SU-DHL-6 (cell line): ENCODE measurements at regions not wholly inside any gene's neighbourhood (a gene's known extent, or its start where the extent isn't known, plus 50 kb on each side); places are given as distances from the start of the nearest gene placed in this dataset.

Source experiments
- H2AFZ ChIP-seq: fragments of 200-600 bp; sonication (generic); 2 replicates; pipeline ENCODE4 v1.6.1; 2014; ENCODE audit warnings: low read depth, mild to moderate bottlenecking, moderate library complexity, mixed read lengths, antibody characterized with exemption, low read length; ENCODE audit not compliant: severe bottlenecking
- H3F3A ChIP-seq: fragments of 200-600 bp; shearing (Covaris generic); 2 replicates; pipeline ENCODE4 v1.6.0; 2016; ENCODE audit warnings: antibody characterized with exemption, mild to moderate bottlenecking; ENCODE audit not compliant: insufficient read depth
- H3K27ac ChIP-seq: fragments of 200-600 bp; sonication (generic); 2 replicates; pipeline ENCODE4 v1.5.1; 2016; ENCODE audit warnings: low read depth, mild to moderate bottlenecking, low read length, moderate library complexity, mixed read lengths
- H3K27me3 ChIP-seq: fragments of 200-600 bp; sonication (generic), shearing (Covaris generic); 2 replicates; pipeline ENCODE4 v1.6.0; 2014; ENCODE audit warnings: mild to moderate bottlenecking, low read length
- H3K36me3 ChIP-seq: fragments of 200-600 bp; sonication (generic); 2 replicates; pipeline ENCODE4 v1.6.1; 2014; ENCODE audit warnings: mild to moderate bottlenecking, low read length, mixed read lengths
- H3K4me2 ChIP-seq: fragments of 300-600, 200-600 bp; shearing (Covaris generic), sonication (generic); 2 replicates; pipeline ENCODE4 v1.6.0; 2014; ENCODE audit warnings: low read length, low read depth, mild to moderate bottlenecking; ENCODE audit not compliant: poor library complexity, severe bottlenecking
- H3K4me3 ChIP-seq: fragments of 200-600 bp; sonication (generic); 2 replicates; pipeline ENCODE4 v1.5.1; 2014; ENCODE audit warnings: antibody characterized with exemption, low read length, mild to moderate bottlenecking, mixed read lengths; ENCODE audit not compliant: insufficient read depth, poor library complexity, severe bottlenecking
- H3K79me2 ChIP-seq: fragments of 200-600 bp; sonication (generic); 2 replicates; pipeline ENCODE4 v1.6.1; 2014; ENCODE audit warnings: mild to moderate bottlenecking, low read length, moderate library complexity; ENCODE audit not compliant: insufficient read depth
- H3K9ac ChIP-seq: fragments of 200-600 bp; sonication (generic); 2 replicates; pipeline ENCODE4 v1.7.0; 2014; ENCODE audit warnings: mild to moderate bottlenecking, low read length
- H3K9me2 ChIP-seq: fragments of 200-600 bp; sonication (generic); replicated peaks from 2 replicates; pipeline ENCODE4 v1.6.1; 2014; ENCODE audit warnings: low read length; ENCODE audit not compliant: insufficient read depth
- H3K9me3 ChIP-seq: fragments of 200-600 bp; sonication (generic); 2 replicates; pipeline ENCODE4 v1.6.1; 2014; ENCODE audit warnings: low read length, mixed read lengths; ENCODE audit not compliant: insufficient read depth
- H4K20me1 ChIP-seq: fragments of 200-600 bp; sonication (generic); 2 replicates; pipeline ENCODE4 v1.6.1; 2014; ENCODE audit warnings: low read depth, mild to moderate bottlenecking, antibody characterized with exemption, low read length, moderate library complexity, mixed read lengths
- EZH2phosphoT487 ChIP-seq: fragments of 200-600 bp; sonication (generic), shearing (Covaris generic); conservative IDR thresholded peaks from 2 replicates; pipeline ENCODE4 v1.6.1; 2018; ENCODE audit warnings: mild to moderate bottlenecking, antibody characterized with exemption, low read length, moderate library complexity, mixed read lengths
- TF ChIP-seq, protein P1 (sequence below): fragments of 200-600 bp; sonication (generic); IDR thresholded peaks from one replicate; pipeline ENCODE4 v1.5.1; 2017; ENCODE audit warnings: antibody characterized with exemption, mild to moderate bottlenecking, low read length, moderate library complexity; ENCODE audit not compliant: insufficient read depth, poor library complexity, severe bottlenecking

DNA sequence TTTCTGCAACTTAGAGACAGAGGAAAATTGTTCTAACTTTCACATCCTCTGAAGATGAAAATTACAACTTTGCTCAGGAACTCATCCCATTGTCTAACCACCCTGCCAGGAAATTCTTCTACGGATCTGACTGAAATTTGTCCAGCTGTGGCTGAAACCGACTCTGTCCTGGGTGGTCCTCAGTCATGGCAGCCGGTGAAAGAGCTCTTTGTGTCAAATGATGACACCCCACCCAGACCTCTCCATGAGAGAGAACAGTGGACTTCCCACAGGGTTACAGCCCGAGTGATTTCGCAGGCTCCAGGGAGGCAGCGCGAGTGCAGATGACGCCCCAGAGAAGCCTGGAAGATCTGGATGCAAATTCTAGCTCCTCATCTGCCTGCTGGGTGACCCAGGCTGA, 65.1 kb upstream of the TRIB2 start:
- Histone ChIP-seq H3K27ac (no peak overlapping the region), H3K36me3 (no peaks in the 10 kb centered on the region), H3K79me2 (no peaks in the 10 kb centered on the region), H3K9me2 (no peaks in the 10 kb centered on the region), H2AFZ (no peak overlapping the region), H3K9me3 (peaks cover 7% of the 10 kb centered on the region; the same call in 1 of the 2 replicates), H3K4me2 (no peak overlapping the region), H4K20me1 (no peaks in the 10 kb centered on the region), H3K27me3 (no peaks in the 10 kb centered on the region), H3K9ac (no peak overlapping the region), H3F3A (no peaks in the 10 kb centered on the region), H3K4me3 (no peak overlapping the region)
- TF ChIP-seq, protein P1, sequence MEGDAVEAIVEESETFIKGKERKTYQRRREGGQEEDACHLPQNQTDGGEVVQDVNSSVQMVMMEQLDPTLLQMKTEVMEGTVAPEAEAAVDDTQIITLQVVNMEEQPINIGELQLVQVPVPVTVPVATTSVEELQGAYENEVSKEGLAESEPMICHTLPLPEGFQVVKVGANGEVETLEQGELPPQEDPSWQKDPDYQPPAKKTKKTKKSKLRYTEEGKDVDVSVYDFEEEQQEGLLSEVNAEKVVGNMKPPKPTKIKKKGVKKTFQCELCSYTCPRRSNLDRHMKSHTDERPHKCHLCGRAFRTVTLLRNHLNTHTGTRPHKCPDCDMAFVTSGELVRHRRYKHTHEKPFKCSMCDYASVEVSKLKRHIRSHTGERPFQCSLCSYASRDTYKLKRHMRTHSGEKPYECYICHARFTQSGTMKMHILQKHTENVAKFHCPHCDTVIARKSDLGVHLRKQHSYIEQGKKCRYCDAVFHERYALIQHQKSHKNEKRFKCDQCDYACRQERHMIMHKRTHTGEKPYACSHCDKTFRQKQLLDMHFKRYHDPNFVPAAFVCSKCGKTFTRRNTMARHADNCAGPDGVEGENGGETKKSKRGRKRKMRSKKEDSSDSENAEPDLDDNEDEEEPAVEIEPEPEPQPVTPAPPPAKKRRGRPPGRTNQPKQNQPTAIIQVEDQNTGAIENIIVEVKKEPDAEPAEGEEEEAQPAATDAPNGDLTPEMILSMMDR = no peak
- no peak for TF ChIP-seq EZH2phosphoT487

DNA sequence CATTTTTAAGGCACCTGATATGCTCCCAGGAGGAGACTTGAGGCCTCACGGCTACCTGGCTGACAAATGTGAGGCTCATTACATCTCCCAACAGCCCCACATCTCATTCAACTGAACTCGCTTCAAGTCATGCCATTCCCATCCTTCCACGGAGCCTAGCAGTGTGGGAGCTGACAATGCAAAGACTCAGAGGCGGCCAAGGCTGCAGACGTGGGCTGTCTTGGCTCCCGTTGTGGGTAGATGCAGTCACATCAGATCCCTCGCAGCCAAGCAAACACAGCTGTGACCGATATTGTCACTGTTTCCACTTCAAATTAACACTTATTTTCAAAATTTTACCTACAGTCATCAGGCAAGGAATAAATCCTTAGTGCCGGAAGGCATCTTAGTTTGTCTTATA, 64.0 kb upstream of the TRIB2 start:
- Histone ChIP-seq H3F3A (no peaks in the 10 kb centered on the region), H4K20me1 (no peaks in the 10 kb centered on the region), H3K79me2 (no peaks in the 10 kb centered on the region), H2AFZ (no peak overlapping the region), H3K36me3 (no peaks in the 10 kb centered on the region), H3K9ac (no peak overlapping the region), H3K9me2 (no peaks in the 10 kb centered on the region), H3K4me2 (no peak overlapping the region), H3K27me3 (no peaks in the 10 kb centered on the region), H3K27ac (no peak overlapping the region), H3K4me3 (no peak overlapping the region), H3K9me3 (no peaks in the 10 kb centered on the region)
- TF ChIP-seq EZH2phosphoT487 = no peak
- TF ChIP-seq, protein P1 = no peak

DNA sequence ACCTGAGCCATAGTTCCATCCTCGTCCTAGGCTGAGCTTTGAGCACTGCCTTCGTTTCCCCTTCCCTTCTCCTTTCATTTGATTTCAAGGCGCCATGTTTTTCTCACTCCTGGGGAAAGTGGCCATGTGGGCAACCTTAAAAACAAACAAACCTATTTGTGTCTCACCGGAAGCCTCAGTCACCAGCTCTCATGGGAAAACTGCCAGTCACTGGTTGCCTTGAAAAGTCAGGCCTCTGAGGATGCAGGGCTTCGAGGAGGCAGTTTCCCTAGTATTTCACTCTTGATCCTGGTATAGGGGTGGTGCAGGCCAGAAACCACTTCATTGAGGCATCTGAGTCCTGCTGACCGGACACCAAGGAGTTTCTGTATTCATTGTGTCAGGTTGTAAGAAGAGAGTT, 59.2 kb upstream of the TRIB2 start:
- no peaks in the 10 kb centered on the region for H3K27me3 ChIP-seq
- no peak overlapping the region for H3K4me3 ChIP-seq
- H3K9me2 ChIP-seq = no peaks in the 10 kb centered on the region
- no peaks in the 10 kb centered on the region for H3K79me2 ChIP-seq
- no peaks in the 10 kb centered on the region for H4K20me1 ChIP-seq
- H3K9me3 ChIP-seq = no peaks in the 10 kb centered on the region
- no peak overlapping the region for H3K27ac ChIP-seq
- no peak overlapping the region for H2AFZ ChIP-seq
- no peak for TF ChIP-seq EZH2phosphoT487
- TF ChIP-seq, protein P1 = no peak
- no peak overlapping the region for H3K9ac ChIP-seq
- no peak overlapping the region for H3K4me2 ChIP-seq
- H3F3A ChIP-seq = no peaks in the 10 kb centered on the region
- H3K36me3 ChIP-seq = no peaks in the 10 kb centered on the region
